K562 (cell line): ENCODE measurements at regions not wholly inside any gene's neighbourhood (a gene's known extent, or its start where the extent isn't known, plus 50 kb on each side); places are given as distances from the start of the nearest gene placed in this dataset.

Experiments
- ILF3 ChIP-seq: fragments of 450-650 bp; IDR thresholded peaks from 2 replicates; pipeline ENCODE4 v1.6.1; 2018; ENCODE audit warnings: antibody characterized with exemption, mild to moderate bottlenecking, moderate library complexity, borderline replicate concordance
- MTA3 ChIP-seq: fragments of 450-650 bp; formaldehyde crosslinking; IDR thresholded peaks from 2 replicates; pipeline ENCODE4 v1.6.1; 2017; ENCODE audit warnings: mild to moderate bottlenecking, borderline replicate concordance
- RBBP5 ChIP-seq: fragments of 200-600 bp; sonication (generic); IDR thresholded peaks from 2 replicates; pipeline ENCODE4 v1.6.1; 2012; ENCODE audit warnings: borderline replicate concordance, mild to moderate bottlenecking, low read length, control low read depth, inconsistent platforms; ENCODE audit not compliant: insufficient read depth, poor library complexity, severe bottlenecking
- ZNF445 ChIP-seq: fragments of 250-450 bp; sonication (Bioruptor Pico); IDR thresholded peaks from 2 replicates; pipeline ENCODE4 v1.4.0; 2020; ENCODE audit warnings: low read depth, mild to moderate bottlenecking, moderate library complexity

- TF ChIP-seq ZNF445 (CRISPR knock-in tag) (no peak), ILF3 (no peak), MTA3 (no peak), RBBP5 (no peak)
These were observed 827.9 kb downstream of the FLRT2 start for GRCh38 chr14:86357876-86358275.
